Subcutaneous abdominal adipose tissue (tissue), 5 donors: ENCODE measurements at regions not wholly inside any gene's neighbourhood (a gene's known extent, or its start where the extent isn't known, plus 50 kb on each side); places are given as distances from the start of the nearest gene placed in this dataset.
"Not testable (repeated sequence)": the region's sequence is repeated elsewhere in the genome, so short reads cannot be mapped to it uniquely, and the experiment has no call there.

Source experiments
- H3K27ac ChIP-seq: one replicate; pipeline ENCODE4 v1.7.0; 2013; ENCODE audit warnings: low read depth, mild to moderate bottlenecking, inconsistent platforms, low read length, moderate library complexity
- H3K27me3 ChIP-seq, 5 donors: one replicate each; pipeline ENCODE4 v1.7.0; 2013; ENCODE audit warnings: low read length in 5 of 5, inconsistent platforms in 1 of 5; ENCODE audit not compliant: control insufficient read depth in 5 of 5, insufficient read depth in 4 of 5
- H3K36me3 ChIP-seq, 5 donors: one replicate each; pipeline ENCODE4 v1.7.0; 2013; ENCODE audit warnings: low read length in 5 of 5; ENCODE audit not compliant: control insufficient read depth in 5 of 5, insufficient read depth in 5 of 5
- H3K4me1 ChIP-seq, 5 donors: one replicate each; pipeline ENCODE4 v1.7.0; 2013; ENCODE audit warnings: low read length in 5 of 5, mild to moderate bottlenecking in 3 of 5, moderate library complexity in 1 of 5; ENCODE audit not compliant: control insufficient read depth in 5 of 5, insufficient read depth in 5 of 5
- H3K4me3 ChIP-seq, 5 donors: one replicate each; pipeline ENCODE4 v1.7.0; 2013; ENCODE audit warnings: low read length in 5 of 5, low read depth in 1 of 5
- H3K9ac ChIP-seq, 5 donors: one replicate each; pipeline ENCODE4 v1.7.0; 2013; ENCODE audit warnings: low read length in 5 of 5, mild to moderate bottlenecking in 4 of 5, moderate library complexity in 3 of 5
- H3K9me3 ChIP-seq, 5 donors: one replicate each; pipeline ENCODE4 v1.7.0; 2013; ENCODE audit warnings: low read length in 5 of 5; ENCODE audit not compliant: control insufficient read depth in 5 of 5
- donor health status: healthy.
- donor health status: healthy.
- donor health status: healthy.
- donor health status: healthy.
- donor health status: healthy.

DNA sequence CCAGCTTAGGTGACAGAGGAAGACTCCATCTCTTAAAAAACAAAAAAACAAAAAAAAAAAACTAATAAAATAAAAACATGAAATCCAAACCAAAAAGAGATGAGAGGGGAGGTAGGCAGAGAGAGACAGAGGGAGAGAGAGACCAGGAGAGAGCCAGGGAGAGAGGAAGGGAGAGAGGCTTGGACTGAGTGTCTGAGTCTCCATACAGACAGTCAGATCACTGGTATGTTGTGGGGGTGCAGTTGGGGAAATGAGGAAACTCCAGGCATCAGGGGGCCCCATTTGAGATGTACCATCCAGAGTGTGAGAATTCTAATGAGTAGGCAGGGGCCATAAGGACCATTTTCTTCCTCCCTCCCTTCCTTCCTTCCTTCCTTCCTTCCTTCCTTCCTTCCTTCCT, 53.1 kb upstream of the SEPTIN5 start:
- H3K27ac ChIP-seq = no peak overlapping the region
- H3K9me3 ChIP-seq = no peaks in the 10 kb centered on the region
- H3K4me1 ChIP-seq = peaks cover 2 to 13% (median 10%) of the 10 kb centered on the region in 5 donors
- no peaks in the 10 kb centered on the region for H3K36me3 ChIP-seq
- no peak overlapping the region for H3K9ac ChIP-seq
- H3K4me3 ChIP-seq = no peak overlapping the region
- H3K27me3 ChIP-seq = no peaks in the 10 kb centered on the region

DNA sequence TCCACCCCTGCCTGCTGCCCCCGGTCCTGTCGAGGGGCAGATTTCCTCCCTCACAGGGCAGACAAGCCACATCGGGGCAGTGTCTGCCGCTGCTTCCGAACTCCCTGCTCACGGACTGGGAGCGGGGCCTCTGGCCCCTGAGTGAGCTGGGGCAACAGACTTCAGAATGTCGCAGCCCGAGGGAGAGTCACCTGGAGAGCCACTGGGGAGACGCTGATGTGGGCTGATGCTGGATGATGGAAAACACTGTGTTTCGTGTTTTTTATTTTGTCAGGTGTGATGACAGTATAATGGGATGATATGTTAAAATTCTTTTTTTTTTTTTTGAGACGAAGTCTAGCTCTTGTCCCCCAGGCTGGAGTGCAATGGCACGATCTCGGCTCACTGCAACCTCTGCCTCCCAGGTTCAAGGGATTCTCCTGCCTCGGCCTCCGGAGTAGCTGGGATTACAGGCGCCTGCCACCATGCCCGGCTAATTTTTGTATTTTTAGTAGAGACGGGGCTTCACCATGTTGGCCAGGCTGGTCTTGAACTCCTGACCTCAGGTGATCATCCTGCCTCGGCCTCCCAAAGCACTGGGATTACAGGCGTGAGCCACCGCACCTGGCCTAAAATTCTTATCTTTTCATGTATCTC, 52.1 kb upstream of the SEPTIN5 start:
- H3K27ac ChIP-seq, H3K9me3 ChIP-seq, H3K36me3 ChIP-seq, H3K9ac ChIP-seq, H3K27me3 ChIP-seq, H3K4me3 ChIP-seq: not testable (repeated sequence)
- H3K4me1 ChIP-seq = peaks cover 0 to 14% (median 10%) of the 10 kb centered on the region in 5 donors

DNA sequence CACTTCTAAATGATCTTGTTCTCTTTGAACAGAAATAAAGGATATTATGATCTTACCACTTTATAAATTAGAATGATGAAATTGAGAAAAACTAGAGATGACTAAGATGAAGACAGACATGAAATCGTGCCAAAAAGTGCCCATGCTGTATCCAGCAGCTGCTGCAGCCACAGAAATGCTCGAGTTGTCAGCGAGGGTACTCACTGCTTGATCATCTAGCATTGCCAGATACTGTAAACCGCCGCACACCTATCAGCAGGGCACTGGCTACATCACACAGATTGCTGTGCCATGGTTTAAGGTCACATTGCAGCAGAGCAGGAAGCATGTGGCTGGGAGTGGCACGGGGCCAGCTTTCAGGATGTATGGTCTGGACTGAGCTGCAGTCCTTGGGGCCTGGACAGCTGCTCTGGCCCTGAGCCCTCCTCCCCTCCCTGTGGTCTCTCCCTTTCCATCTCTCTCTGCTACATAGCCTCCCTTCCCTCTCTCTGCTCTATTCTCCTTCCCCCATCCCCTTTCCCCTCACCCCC, 51.0 kb upstream of the SEPTIN5 start:
- no peak overlapping the region for H3K9ac ChIP-seq
- H3K36me3 ChIP-seq = no peaks in the 10 kb centered on the region
- H3K9me3 ChIP-seq = no peaks in the 10 kb centered on the region
- peaks cover 0 to 14% (median 10%) of the 10 kb centered on the region in 5 donors for H3K4me1 ChIP-seq
- no peak overlapping the region for H3K27ac ChIP-seq
- H3K4me3 ChIP-seq = no peak overlapping the region
- H3K27me3 ChIP-seq = no peaks in the 10 kb centered on the region

DNA sequence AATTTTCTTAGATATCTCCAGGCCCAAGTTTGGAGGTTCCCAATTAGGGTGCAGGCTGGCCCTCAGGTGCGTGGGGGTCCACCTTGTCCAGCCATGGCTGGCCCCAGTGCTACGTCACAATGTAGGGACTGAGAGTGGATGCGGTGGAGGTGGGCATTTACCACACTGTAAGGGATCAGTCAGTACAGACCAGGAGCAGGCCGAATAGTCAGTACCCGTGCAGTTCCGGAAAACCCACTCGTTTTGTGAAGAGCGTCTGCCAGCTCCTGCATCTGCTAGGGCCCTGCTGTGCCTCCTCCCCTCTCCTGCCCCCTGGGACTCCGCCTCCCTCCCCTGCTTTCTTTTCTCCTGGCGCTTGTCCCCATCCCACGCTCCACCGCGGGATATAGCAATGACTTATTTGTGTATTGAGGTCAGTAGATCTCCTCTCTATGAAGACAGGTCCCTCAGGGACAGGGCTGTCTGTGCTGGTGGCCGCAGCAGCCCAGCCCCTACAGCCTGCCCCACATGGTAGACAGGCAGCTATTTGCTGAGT, 50.4 kb upstream of the SEPTIN5 start:
- Histone ChIP-seq H3K27ac (no peak overlapping the region), H3K4me3 (no peak overlapping the region), H3K4me1 (peaks cover 0 to 14% (median 10%) of the 10 kb centered on the region in 5 donors), H3K27me3 (no peaks in the 10 kb centered on the region), H3K9ac (no peak overlapping the region), H3K9me3 (no peaks in the 10 kb centered on the region), H3K36me3 (no peaks in the 10 kb centered on the region)

DNA sequence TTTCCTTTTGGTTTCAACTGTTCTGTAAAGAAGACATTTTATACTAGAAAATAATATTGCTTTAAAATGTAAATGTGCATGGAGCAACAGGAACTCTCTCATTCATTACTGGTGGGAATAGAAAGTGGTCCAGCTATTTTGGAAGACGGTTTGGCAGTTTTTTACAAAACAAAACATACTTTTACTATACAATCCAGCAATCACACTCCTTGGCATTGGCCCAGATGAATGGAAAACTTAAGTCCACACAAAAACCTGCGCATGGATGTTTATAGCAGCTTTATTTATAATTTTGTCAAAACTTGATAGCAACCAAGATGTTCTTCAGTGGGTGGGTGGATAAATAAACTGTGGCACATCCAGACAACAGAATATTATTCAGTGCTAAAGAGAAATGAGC, 49.9 kb upstream of the SEPTIN5 start:
- no peak overlapping the region for H3K27ac ChIP-seq
- H3K27me3 ChIP-seq = no peaks in the 10 kb centered on the region
- no peaks in the 10 kb centered on the region for H3K9me3 ChIP-seq

More for the DNA sequence above, 49.9 kb upstream of the SEPTIN5 start:
- Histone ChIP-seq H3K9ac (no peak overlapping the region), H3K4me3 (no peak overlapping the region), H3K4me1 (peaks cover 0 to 18% (median 15%) of the 10 kb centered on the region in 5 donors), H3K36me3 (no peaks in the 10 kb centered on the region)
